OCI-LY7 (cell line): ENCODE measurements at regions not wholly inside any gene's neighbourhood (a gene's known extent, or its start where the extent isn't known, plus 50 kb on each side); places are given as distances from the start of the nearest gene placed in this dataset.
A peak's percentile ranks its signal among the peaks of the same experiment; 100 is the strongest.

Experiments used
- EZH2phosphoT487 ChIP-seq: fragments of 200-600 bp; sonication (generic); IDR thresholded peaks from 2 replicates; pipeline ENCODE4 v1.6.1; 2018; ENCODE audit warnings: low read depth, borderline replicate concordance, mild to moderate bottlenecking, mixed run types, antibody characterized with exemption, low read length, moderate library complexity, mixed read lengths
- TF ChIP-seq, protein P1 (sequence below): fragments of 200-600 bp; sonication (generic); conservative IDR thresholded peaks from 2 replicates; pipeline ENCODE4 v1.5.1; 2014; ENCODE audit warnings: mild to moderate bottlenecking, antibody characterized with exemption, low read length, moderate library complexity, mixed read lengths

DNA sequence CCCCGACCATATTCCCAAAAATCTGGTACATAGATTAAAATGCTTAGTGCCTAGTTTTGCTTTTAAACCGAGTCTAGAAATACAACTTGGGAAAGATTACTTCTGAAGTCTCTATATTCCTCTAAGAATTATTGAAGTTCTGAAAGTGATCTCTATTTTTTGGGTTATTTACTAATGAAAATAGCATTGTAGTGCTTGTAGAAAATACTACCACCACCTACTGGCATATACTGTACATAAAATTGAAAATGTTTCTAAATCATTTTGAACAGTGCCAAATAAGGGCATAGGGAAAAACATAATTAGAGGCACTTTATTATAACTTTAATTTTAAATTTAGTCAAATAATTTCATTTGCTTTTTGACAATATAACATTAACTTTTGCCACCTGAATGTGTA lies 1399.6 kb upstream of the ZEB2 start:
- TF ChIP-seq, protein P1, sequence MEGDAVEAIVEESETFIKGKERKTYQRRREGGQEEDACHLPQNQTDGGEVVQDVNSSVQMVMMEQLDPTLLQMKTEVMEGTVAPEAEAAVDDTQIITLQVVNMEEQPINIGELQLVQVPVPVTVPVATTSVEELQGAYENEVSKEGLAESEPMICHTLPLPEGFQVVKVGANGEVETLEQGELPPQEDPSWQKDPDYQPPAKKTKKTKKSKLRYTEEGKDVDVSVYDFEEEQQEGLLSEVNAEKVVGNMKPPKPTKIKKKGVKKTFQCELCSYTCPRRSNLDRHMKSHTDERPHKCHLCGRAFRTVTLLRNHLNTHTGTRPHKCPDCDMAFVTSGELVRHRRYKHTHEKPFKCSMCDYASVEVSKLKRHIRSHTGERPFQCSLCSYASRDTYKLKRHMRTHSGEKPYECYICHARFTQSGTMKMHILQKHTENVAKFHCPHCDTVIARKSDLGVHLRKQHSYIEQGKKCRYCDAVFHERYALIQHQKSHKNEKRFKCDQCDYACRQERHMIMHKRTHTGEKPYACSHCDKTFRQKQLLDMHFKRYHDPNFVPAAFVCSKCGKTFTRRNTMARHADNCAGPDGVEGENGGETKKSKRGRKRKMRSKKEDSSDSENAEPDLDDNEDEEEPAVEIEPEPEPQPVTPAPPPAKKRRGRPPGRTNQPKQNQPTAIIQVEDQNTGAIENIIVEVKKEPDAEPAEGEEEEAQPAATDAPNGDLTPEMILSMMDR = peak; percentile 45; the same call in 1 of the 2 replicates
- no peak for TF ChIP-seq EZH2phosphoT487
